ENCODE measurements at regions not wholly inside any gene's neighbourhood (a gene's known extent, or its start where the extent isn't known, plus 50 kb on each side); places are given as distances from the start of the nearest gene placed in this dataset.
"Not testable (repeated sequence)": the region's sequence is repeated elsewhere in the genome, so short reads cannot be mapped to it uniquely, and the experiment has no call there.

DNA sequence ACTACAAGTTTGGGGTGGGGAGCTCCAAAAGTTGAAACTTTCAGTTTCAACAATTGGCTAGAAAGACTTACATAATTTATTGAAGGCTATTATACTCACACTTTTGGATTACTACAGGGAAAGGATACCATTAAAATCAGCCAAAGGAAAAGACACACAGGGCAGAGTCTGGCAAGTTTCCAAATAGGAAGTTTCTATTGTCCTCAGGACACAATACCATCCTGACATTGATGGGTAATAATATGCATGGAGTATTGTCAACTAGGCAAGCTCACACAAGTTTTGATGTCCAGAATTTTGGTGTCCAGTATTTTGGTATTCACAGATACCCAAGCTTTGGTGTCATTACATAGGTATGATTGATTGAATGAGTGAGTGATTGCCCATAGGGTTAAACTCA, 872.6 kb upstream of the SORCS1 start:
- DNase-seq = no peak

DNA sequence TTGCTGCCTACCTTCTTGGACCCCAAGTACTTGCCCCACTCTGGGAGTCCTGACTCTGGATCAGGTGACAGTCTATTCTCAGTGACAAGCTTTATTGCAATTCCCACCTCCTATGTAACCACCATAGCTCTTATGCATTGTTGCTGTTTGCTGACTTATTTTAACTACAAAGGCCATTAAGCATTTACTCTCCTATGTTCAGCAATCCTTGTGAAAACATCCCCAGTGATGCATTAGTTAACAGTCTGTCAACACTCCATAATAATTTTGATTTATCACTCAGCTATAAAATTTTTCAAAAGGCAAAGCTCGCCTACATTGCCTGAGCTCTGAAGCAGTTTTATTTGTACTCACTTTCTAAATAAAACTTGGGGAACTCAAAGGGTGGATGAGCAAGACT, 871.8 kb upstream of the SORCS1 start:
- no peak for DNase-seq

DNA sequence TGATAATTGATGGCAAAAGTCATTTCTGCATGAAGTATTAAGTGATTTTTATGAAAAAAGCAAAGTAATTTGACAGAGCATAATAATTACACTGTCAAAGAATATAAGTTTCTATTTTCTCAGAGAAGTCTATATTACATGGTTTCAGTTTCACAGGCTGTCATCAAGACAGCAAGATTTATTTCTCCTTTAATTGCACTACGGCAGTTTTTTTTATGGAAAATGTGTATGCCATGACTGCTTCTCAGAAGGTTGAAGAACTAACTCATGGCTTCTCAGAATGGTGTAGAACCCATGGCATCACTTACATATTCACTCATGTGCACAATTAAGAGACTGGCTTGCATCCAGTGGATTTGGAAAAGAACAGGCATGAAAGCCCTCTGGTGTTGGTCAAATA, 870.3 kb upstream of the SORCS1 start:
- no peak for DNase-seq

DNA sequence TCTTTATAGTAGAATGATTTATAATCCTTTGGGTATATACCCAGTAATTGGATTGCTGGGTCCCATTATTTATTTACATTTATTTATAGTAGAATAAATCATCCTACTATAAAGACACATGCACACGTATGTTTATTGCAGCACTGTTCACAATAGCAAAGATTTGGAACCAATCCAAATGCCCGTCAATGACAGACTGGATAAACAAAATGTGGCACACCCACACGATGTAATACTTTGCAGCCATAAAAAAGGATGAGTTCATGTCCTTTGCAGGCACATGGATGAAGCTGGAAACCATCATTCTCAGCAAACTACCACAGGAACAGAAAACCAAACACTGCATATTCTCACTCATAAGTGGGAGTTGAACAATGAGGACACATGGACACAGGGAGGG, 869.0 kb upstream of the SORCS1 start:
- not testable (repeated sequence) for DNase-seq

DNA sequence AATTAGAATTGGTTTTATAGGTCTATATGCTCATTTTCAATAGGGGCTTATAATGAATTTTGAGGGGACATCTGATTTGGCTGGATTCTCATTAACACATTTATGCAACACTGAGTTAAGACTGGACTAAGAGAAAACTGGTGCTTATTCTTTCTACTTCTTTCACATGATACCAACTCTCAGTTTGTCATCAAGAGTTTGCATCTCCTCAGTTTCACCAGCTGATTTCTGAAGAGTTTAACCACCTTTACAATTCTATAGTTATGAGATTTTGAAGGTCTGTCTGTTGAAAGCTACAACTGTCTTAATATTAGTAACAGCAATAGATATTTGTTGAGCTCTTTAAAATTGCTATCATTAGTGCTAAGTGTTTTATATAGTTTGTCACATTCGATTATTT, 867.0 kb upstream of the SORCS1 start:
- DNase-seq = no peak

DNA sequence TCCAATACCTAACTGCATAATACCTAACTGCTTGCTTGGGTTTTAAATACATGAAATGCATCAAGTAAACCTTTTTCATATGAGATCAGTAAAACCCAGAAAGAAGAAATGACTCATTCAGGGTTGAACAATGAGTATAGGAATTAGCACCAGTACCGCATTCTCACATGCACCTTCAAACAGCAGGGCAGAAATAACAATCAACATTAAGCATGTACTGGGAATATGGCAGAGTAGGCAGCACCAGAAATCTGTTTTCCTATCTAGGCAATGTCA, 850.3 kb upstream of the SORCS1 start:
- DNase-seq = no peak

DNA sequence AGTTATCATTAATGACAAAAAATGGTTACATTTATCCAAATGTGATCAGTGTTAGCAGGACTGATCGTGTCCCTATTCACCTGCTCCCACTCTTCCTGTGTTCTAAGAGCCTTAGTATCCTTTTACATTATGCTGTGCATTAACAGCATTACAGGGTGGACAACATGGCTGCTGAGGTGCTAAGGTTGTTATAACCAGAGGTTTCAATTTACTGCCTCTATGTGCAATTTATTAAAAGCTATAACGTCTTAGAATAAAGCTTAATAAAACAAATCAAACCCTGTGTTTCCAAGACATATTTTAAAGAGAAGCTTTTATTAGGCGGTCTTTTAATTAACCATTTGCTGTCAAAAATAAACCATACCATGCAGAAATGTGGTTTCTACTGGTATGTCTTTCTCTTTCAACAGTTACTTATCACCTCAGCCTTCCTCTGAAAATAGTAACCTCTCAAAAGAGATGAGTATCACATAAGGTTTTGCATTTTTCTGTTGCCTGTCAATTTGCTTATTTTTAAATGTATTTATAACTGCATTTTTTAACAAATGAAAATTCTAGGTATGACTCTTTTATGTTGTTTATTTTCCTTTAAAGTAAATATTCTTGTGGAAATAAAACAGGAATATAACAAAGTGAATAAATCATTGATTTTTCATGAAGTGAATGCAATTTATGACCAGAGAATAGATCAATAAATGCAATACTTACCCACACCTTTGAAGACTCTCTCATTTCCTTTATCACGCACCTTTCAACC, 849.8 kb upstream of the SORCS1 start:
- DNase-seq = no peak

DNA sequence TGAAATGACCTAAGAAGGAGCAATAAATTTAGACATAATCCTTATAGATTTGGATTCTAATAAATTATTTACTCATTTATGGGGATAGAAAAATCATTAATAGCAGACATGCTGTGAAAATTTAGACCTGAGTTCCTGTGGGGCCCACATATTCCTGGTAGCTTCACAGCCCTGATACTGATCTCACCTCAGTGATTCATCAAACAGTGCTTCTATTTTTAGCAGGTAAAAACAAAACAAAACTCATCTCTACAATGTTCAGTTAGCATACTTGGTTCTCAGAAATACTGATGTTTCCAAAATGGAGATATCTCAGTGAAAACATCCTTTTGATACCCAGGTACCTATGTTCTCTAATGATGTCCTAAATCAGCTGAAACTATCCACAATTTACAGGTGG, 841.1 kb upstream of the SORCS1 start:
- no peak for DNase-seq

DNA sequence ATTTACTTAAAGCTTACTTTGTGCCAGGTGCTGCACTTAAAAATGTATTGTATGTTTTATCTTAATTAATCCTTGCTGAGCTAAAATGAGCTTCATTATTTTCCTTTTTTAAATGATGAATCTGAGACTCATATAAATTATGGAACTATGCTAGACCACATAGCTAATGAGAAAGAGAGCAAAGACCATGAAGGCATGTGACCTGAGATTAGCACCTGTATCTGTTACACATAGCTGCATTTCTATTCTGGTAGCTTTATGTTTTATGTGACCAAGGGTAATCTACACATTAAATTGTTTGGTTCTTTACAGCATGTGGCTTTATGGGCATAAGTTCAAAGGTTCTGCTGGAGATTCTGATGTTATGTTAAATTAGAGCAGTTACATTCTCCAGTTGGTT, 839.1 kb upstream of the SORCS1 start:
- no peak for DNase-seq

DNA sequence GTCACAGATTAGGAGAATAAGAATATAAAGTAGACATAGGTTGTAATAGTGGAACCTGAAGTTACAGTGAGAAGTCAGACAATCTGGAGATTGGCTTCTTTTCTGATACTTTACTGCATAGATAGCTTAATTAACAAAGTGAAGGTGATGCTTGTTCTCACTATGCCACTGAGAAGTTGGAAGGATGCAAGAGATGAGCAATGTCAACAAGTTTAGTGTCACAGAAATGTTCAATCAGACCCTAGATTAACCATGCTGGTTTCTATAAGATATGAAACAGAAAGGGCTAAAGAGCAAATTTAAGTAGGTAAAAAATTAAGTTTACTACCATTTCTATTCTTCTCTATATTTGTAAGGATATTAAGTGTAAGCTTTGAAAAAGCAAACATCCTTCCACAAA, 838.6 kb upstream of the SORCS1 start:
- no peak for DNase-seq

DNA sequence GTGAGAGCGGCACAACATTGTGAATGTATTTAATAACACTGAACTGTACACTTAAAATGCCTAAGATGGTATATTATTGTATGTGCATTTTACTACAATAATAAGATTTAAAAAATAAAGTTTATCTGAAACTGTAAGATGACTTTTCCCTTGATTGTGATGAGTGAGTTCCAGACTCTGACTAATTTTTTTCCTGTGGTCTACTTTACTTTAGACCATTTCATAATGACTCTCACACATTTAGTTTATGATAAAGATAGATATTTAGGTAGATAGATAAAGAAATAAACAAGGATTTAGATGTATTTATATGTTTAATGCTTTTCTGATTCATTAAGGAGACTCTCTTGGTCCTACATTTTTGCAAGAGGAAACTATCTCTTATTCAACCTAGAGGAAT, 835.9 kb upstream of the SORCS1 start:
- no peak for DNase-seq

DNA sequence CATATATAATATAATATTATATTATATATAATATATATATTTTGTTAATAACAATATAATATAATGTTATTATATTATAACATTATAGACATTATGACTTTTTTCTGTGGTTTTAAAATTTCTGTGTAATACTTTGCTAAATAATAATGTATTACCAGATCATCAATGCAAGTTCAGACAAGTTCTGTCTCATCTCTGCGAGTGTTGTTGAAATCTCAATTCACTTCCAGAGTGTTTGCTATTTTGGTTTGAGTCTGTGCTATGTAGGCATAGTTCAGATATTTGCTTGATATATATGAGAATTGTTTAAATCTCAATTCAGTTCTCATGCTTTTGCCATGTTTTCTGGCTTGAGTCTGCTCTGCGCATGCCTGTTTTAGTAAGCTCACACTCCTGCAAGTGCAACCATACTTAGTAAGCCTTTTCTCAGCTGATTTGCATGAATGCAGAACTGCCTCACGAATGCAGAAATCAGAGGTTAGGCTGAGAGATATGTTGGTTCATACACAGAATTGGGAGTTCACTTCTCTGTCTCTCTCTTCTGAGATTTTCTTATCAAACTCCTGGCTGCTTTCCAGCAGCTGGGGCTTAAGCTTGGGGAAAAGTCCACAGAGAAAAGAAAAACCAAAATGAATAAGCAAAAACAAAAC, 830.2 kb upstream of the SORCS1 start:
- no peak for DNase-seq

DNA sequence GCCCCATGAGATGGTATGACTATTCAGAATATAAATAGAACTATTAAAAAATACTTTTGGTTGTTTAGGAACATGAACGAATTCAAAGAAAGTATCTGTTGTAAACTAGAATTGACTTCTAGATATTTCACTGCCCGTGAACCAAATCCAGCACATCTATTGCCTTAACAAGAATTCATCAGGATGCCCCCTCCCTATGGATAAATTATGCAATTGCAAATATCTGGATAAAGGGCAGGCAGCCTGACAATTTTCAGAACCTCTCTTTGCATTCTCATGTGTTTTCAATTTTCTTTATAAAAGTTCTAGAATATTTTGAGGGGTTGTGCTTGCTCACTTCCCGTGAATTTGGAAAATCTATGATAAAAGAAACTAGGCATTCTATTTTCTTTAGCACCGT, 822.1 kb upstream of the SORCS1 start:
- DNase-seq = no peak

DNA sequence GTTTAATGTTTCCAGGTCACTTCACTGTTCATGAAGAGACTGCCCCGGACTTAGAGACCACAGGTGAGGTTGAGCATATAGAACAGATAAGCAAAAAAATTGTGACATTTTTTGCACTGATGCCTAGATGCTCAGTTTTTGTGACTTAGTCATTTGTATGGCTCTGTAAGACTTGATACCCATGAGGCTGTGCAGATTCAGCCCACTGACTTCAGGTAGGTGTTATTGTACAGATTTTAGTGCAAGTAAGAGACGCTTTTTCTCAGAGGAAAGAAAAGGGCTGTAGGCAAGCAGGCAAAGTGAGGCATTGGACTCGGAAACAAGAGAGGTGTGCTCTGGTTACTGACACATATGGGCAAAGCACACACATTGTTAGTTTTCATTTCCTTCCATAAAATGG, 820.1 kb upstream of the SORCS1 start:
- DNase-seq = no peak

DNA sequence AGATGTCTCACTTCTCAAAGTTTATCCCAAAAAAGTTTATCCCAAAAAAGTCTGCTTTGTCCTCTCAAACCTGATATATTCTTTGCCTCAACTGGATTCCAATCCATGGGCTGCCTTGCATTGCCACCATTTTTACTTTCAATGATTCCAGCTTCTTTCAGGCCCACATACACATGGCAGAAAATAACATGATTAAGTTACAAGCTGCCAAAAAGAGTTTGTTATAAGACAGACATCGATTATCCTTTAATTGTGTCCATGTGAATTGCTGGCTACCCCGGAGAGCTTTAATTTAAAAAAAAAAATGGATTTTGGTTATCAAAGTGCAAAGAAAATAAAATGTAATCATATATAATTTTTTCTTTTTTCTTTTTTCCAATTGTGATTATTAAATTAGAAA, 819.6 kb upstream of the SORCS1 start:
- DNase-seq = no peak

DNA sequence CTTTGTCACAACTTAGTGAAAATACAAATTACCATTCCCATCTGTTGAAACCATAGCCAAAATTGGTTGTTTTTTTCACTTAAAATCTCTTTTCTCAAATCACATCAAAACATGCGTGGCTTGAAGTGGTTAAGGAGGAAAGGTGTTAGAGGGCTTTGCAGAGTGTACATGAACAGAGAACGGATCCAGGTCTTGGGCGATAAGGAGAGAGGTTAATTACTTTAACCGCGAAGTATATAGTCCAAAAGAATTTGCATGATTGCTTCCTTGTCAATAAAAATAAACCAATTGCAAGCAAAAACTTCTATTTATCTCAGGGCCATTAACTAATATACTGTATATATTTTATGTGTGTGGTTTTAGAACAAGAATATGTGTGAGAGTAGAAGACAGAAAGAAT, 813.9 kb upstream of the SORCS1 start:
- no peak for DNase-seq

DNA sequence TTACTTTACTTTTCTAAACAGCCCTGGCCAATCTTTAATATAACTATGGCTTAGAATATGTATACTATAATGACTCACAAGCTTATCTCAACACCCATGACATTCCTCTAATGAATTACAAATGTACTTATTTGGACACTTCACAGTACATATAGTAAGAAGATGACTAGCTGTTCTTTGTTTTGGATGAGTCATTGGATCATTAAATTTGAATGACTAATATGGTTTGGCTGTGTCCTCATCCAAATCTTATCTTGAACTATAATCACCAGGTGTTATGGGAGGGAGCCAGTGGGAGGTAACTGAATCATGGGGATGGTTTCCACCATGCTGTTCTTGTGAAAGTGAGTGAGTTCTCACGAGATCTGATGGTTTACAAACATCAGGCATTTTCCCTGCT, 807.5 kb upstream of the SORCS1 start:
- DNase-seq = no peak

DNA sequence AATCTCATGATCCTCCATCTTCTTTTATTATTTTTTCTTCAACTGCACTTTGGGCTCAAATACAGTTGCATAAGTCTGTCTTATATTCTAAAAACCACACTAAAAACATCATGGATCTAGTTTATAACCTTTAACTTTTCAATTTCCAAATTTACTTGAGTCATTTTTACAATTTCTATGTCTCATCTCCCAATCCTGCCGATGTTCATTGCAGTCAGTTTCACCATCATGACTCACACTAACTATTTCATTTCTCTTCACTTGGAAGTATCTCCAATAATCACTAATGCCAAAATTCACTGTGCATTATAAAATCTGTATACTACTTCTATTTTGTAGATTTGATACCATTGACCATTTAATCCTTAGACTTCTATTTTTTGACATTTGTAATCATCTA, 806.9 kb upstream of the SORCS1 start:
- DNase-seq = no peak

DNA sequence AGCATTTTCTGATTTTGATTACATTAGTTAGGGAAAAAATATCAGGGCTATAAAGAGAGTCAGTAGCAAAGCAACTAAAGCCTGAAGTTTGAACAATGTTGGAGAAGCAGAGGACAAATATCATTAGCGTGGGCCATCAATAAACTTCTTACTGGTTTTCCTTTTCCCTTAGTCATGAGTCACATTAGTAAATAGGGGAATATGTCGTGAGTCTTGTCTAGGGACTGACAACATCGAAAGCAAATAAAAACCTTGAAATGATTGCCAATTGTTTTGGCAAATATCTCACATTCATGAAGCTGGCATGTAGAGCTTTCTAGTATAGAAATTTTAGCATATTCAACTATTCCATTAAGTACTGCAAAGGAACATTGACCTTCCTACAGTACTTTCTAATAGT, 806.0 kb upstream of the SORCS1 start:
- DNase-seq = no peak

DNA sequence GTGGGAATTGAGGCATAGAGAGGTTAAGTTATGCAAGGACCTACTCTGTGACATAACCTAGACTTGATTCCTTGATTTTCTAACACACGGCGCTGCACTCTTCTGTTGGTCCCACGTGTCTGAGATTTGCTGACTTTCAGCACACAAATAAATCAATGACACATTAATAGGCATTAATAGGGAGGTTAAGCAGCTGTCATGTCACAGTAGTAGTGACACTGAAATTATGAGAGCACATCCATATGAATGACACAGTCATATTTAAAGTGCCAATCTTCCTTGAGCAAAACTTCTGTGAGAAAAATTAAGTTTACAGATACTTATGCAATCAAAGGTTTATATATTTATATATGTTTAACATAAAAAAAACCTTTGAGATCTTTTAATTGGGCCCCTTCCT, 805.4 kb upstream of the SORCS1 start:
- DNase-seq = no peak

DNA sequence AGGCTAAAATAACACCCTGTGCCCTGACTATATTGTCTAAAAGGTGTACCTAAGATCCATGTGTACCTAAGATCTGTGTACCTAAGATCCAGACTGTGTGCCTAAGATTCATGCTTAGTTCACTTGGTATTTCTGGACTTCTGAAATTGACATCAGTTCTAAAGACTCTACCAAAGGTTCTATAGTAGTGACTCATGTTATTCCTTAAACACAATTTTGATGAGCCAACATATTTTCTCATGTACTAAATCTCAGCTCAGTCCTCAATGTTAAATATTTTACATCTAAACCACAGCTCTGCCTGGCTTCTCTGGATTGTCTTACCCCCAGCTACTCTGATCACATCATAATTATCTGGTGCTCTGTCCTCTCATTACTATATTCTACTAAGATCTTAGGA, 802.3 kb upstream of the SORCS1 start:
- DNase-seq = no peak

DNA sequence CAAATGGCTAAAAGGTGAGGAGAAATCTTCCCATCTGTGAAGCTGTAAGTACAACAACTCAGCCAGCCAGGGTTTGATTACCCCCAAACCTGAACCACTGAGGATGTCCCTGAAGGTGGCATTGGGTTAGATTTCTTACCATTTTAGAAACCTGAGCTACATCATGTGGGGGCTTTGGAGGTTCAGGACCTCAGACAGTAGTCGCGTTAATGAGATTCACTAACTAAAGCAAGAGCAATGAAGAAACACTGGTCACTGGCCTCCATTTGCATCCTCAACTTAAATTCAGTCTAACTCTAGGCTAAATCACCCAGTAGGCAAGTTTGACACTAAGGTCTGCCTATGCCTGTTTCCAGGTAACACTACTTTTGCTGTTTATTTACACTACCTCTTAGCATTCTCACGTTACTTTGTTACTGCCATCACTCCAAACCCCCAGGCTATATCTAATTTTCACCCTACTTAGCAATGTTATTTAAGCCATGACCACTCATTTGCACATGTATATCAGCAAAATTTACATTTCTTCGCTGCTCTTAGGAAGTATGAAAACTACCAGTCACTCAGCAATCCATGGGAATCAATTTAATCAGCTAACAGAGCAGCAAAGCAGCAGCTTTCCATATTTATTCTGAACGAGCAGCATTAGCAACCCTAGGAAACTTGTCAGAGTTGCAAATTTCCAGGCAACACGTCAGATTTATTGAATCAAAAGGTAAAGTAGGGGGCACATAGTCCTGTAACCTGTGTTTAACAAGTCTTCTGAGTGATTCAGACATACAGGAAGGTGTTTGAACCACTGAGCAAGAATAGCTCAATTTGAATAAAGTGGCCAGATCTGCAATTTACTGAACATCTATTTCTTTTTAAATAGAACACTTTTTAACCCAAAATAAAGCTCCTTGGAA, 788.4 kb upstream of the SORCS1 start:
- no peak for DNase-seq

DNA sequence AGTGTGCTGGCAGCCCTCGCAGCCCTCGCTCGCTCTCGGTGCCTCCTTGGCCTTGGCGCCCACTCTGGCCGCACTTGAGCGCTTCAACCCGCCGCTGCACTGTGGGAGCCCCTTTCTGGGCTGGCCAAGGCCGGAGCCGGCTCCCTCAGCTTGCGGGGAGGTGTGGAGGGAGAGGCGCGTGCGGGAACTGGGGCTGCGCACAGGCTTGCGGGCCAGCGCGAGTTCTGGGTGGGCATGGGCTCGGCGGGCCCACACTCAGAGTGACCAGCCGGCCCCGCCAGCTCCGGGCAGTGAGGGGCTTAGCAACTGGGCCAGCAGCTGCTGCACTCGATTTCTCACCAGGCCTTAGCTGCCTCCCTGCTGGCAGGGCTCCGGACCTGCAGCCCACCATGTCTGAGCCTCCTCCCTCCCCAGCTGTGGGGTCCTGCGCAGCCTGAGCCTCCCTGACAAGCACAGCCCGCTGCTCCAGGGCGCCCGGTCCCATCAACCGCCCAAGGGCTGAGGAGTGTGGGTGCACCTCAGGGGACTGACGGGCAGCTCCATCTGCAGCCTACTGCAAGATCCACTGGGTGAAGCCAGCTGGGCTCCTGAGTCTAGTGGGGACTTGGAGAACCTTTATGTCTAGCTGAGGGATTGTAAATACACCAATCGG, 786.0 kb upstream of the SORCS1 start:
- DNase-seq = not testable (repeated sequence)

DNA sequence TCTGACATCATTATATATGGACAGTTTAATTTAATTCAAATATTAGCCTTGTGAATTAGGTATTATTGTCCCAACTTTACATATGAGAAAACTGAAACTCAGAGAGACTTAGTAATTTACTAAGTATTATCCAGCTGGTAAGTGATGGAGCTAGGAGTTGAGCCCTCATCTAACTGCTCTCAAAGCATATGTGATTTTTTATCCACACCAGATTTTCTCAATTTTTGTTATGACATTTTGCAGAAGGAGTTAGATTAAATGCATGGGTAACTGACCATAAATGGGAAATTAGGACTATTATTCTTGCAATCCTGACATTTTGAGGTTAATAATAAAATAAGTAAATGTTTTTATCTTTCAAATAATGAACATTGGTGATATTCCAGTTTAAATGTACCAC, 778.3 kb upstream of the SORCS1 start:
- DNase-seq = no peak

Measured in stimulated activated CD4-positive, alpha-beta T cell treated with anti-CD3 and anti-CD28 coated beads, Interleukin-2, amount 100 ng/mL, for 24 hours (primary cell).